Activated naive CD8-positive, alpha-beta T cell treated with anti-CD3 and anti-CD28 coated beads, Interleukin-2, amount 50 U/mL, for 24 hours (primary cell): ENCODE measurements at regions not wholly inside any gene's neighbourhood (a gene's known extent, or its start where the extent isn't known, plus 50 kb on each side); places are given as distances from the start of the nearest gene placed in this dataset.
"Not testable (repeated sequence)": the region's sequence is repeated elsewhere in the genome, so short reads cannot be mapped to it uniquely, and the experiment has no call there.

Experiments
- ATAC-seq: fragments of 150-1000 bp; cut with Tn5 transposase; one replicate; pipeline ENCODE4 v1.10.0; 2021
- DNase-seq: peaks from one replicate; pipeline ENCODE4 v3.0.0; 2021
- H3K27ac Mint-ChIP-seq: one replicate; pipeline ENCODE4 v1.8.0; 2021; ENCODE audit warnings: mild to moderate bottlenecking, mixed read lengths
- H3K27me3 Mint-ChIP-seq: one replicate; pipeline ENCODE4 v1.8.0; 2021; ENCODE audit warnings: mixed read lengths
- H3K36me3 Mint-ChIP-seq: one replicate; pipeline ENCODE4 v1.8.0; 2021; ENCODE audit warnings: low read depth, mixed read lengths
- H3K4me1 Mint-ChIP-seq: one replicate; pipeline ENCODE4 v1.8.0; 2021; ENCODE audit warnings: mixed read lengths
- H3K4me3 Mint-ChIP-seq: one replicate; pipeline ENCODE4 v1.8.0; 2021; ENCODE audit warnings: mild to moderate bottlenecking, moderate library complexity, mixed read lengths
- H3K9me3 Mint-ChIP-seq: one replicate; pipeline ENCODE4 v1.8.0; 2021; ENCODE audit warnings: mixed read lengths

DNA sequence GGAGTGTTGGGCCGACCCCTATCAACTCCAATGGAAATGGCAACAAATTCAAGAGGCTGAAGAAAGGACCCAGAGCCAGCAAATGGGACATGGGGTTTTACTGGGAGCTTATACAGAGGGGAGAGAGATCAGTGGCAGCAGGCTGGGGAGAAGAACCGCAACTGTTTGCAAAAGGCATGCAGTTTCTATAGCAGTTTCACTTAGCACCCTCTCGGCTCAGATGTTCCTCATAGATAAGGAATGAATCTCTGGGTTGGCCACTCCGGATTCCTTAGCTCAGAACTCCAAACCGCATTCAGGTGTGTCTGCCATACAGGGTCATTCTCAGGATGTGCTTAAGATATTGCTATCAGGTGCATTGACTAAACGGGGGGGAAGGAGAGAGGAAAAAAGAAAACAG is 71.1 kb upstream of the RPL38 start:
- Mint-ChIP-seq H3K27ac (no peak overlapping the region), H3K4me1 (no peaks in the 10 kb centered on the region), H3K4me3 (no peak overlapping the region), H3K9me3 (no peaks in the 10 kb centered on the region), H3K36me3 (no peaks in the 10 kb centered on the region), H3K27me3 (peaks cover 26% of the 10 kb centered on the region)
- ATAC-seq (no peak), DNase-seq (no peak)

DNA sequence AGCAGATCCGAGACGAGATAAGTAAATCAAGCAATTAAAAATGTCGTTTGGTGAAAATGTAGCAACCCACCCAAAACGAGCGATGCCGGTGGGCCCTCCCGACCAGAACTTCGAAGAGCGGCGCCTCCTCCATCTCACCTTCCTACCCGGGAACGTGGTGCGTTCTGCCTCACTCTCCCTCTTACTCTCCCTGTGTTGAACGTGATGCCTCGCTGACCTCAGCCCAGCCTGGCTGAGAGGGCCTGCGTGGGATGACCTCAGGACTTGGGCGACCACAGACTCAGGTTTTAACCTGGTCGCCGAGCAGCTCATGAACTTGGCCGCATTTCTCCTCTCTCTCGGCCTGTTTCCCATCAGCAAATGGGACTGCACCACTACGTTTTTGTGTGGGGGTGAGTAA is 69.7 kb upstream of the RPL38 start:
- ATAC-seq, result no peak
- H3K27me3 Mint-ChIP-seq, result peaks cover 25% of the 10 kb centered on the region
- no peaks in the 10 kb centered on the region for H3K4me1 Mint-ChIP-seq
- H3K27ac Mint-ChIP-seq, result no peak overlapping the region
- DNase-seq, result no peak
- peaks cover 5% of the 10 kb centered on the region for H3K9me3 Mint-ChIP-seq
- H3K36me3 Mint-ChIP-seq, result no peaks in the 10 kb centered on the region
- H3K4me3 Mint-ChIP-seq, result no peak overlapping the region

DNA sequence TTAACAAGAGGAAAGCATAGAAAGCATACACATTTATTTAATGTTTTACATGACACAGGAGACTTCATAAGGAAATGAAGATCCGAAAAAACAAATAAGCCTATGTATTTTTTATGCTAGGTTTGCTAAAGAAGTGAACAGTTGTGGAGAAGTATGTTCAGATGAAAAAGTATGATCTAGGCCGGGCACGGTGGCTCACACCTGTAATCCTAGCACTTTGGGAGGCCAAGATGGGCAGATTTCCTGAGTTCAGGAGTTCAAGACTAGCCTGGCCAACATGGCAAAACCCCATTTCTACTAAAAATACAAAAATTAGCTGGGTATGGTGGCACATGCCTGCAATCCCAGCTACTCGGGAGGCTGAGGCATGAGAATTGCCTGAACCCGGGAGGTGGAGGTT is 69.2 kb upstream of the RPL38 start:
- not testable (repeated sequence) for H3K36me3 Mint-ChIP-seq, ATAC-seq, DNase-seq, H3K4me3 Mint-ChIP-seq, H3K4me1 Mint-ChIP-seq, H3K9me3 Mint-ChIP-seq, H3K27ac Mint-ChIP-seq
- H3K27me3 Mint-ChIP-seq, result peaks cover 25% of the 10 kb centered on the region

DNA sequence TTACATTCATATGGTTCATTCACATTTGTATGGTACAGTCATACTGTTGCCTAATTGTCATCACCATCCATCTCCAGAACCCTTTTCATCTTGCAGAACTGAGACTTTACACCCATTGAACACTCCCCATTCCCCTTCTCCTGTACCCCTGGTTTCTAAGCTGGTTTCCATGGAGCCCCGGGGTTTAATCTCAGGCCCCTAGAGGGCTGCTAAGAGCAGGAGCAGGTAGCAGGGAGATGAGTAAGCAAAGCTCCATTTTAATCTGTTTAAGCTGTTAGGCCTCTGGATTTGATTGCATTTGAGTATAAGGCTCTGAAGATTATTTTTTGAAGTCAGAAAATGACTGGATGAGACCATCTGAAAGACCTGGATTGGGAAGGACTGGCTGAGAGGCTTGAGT is 68.5 kb upstream of the RPL38 start:
- Mint-ChIP-seq H3K4me1 (no peaks in the 10 kb centered on the region), H3K27ac (no peak overlapping the region), H3K4me3 (no peak overlapping the region), H3K9me3 (peaks cover 12% of the 10 kb centered on the region), H3K36me3 (no peaks in the 10 kb centered on the region), H3K27me3 (peaks cover 25% of the 10 kb centered on the region)
- ATAC-seq (no peak), DNase-seq (no peak)

- Mint-ChIP-seq H3K4me3 (no peak overlapping the region), H3K27ac (no peak overlapping the region), H3K36me3 (no peaks in the 10 kb centered on the region), H3K9me3 (peaks cover 18% of the 10 kb centered on the region), H3K27me3 (peaks cover 27% of the 10 kb centered on the region), H3K4me1 (no peaks in the 10 kb centered on the region)
- ATAC-seq (no peak), DNase-seq (no peak)
Measured at GRCh38 chr17:74135391-74136167, 67.9 kb upstream of the RPL38 start.

GRCh38 chr17:74137416-74137815 is 66.1 kb upstream of the RPL38 start:
- H3K4me1 Mint-ChIP-seq, result no peaks in the 10 kb centered on the region
- H3K36me3 Mint-ChIP-seq, result peaks cover 1% of the 10 kb centered on the region
- no peak overlapping the region for H3K27ac Mint-ChIP-seq
- peaks cover 28% of the 10 kb centered on the region for H3K9me3 Mint-ChIP-seq
- ATAC-seq (no peak), DNase-seq (no peak)
- H3K27me3 Mint-ChIP-seq, result peaks cover 27% of the 10 kb centered on the region
- H3K4me3 Mint-ChIP-seq, result no peak overlapping the region

DNA sequence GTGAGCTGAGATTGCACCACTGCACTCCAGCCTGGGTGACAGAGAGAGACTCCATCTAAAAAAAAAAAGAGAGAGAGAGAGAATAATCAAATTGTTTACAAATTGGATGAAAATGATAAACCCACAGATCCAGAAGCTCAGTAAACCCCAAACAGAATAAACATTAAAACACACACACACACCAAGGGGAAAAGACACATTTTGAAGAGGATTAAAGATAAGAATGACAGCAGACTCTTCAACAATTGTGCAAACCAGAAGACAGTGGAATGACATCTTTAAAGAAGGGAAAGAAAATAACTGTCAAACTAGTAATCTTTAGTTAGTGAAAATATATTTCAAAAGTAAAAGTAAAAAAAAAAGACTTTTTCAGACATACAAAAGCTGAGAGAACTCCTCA is 64.4 kb upstream of the RPL38 start:
- ATAC-seq, result no peak
- no peak for DNase-seq
- no peaks in the 10 kb centered on the region for H3K4me1 Mint-ChIP-seq
- peaks cover 45% of the 10 kb centered on the region for H3K9me3 Mint-ChIP-seq
- H3K27ac Mint-ChIP-seq, result no peak overlapping the region
- no peak overlapping the region for H3K4me3 Mint-ChIP-seq
- H3K36me3 Mint-ChIP-seq, result peaks cover 5% of the 10 kb centered on the region
- H3K27me3 Mint-ChIP-seq, result peaks cover 19% of the 10 kb centered on the region

DNA sequence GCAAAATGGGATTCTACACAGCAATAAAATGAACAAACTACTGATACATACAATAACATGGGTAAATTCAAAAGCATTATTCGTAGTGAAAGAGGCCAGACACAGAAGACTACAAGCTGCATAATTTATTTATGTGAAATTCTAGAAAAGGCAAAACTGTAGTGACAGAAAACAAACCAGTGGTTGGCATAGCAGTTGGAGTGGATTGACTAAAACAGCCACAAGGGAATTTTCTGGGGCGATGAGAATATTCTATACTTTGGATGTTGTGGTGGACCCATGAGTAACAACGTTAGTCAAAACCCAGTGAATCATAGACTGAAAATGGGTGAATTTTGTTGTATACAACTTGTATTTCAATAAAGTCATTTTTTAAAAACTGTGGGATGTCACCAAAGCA is 63.2 kb upstream of the RPL38 start:
- ATAC-seq (no peak), DNase-seq (no peak)
- Mint-ChIP-seq H3K4me3 (no peak overlapping the region), H3K27me3 (peaks cover 19% of the 10 kb centered on the region), H3K9me3 (peaks cover 52% of the 10 kb centered on the region), H3K36me3 (peaks cover 5% of the 10 kb centered on the region), H3K27ac (no peak overlapping the region), H3K4me1 (no peaks in the 10 kb centered on the region)

DNA sequence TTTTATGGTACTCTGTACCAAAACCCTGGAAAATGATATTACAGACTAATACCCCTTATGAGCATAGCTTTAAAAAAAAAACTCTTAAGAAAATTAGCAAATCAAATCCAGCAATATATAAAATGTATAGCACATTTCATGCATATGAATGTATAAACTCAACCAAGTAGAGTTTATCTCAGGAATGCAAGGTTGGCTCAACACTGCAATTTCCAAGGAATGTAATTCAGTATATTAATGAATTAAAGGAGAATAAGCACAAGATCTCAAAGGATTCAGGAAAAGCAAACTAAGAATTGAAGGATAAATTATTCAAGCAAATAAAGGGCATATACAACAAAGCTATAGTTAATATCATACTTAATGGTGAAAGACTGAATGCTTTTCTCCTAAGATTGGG is 61.9 kb upstream of the RPL38 start:
- Mint-ChIP-seq H3K9me3 (peaks cover 52% of the 10 kb centered on the region), H3K4me3 (no peak overlapping the region), H3K27me3 (peaks cover 20% of the 10 kb centered on the region), H3K36me3 (peaks cover 5% of the 10 kb centered on the region), H3K4me1 (no peaks in the 10 kb centered on the region), H3K27ac (no peak overlapping the region)
- ATAC-seq, result no peak
- no peak for DNase-seq

GRCh38 chr17:74143318-74143717 is 60.2 kb upstream of the RPL38 start:
- ATAC-seq, DNase-seq, H3K4me3 Mint-ChIP-seq, H3K4me1 Mint-ChIP-seq, H3K27ac Mint-ChIP-seq, H3K36me3 Mint-ChIP-seq: not testable (repeated sequence)
- Mint-ChIP-seq H3K27me3 (peaks cover 14% of the 10 kb centered on the region), H3K9me3 (peaks cover 50% of the 10 kb centered on the region)

DNA sequence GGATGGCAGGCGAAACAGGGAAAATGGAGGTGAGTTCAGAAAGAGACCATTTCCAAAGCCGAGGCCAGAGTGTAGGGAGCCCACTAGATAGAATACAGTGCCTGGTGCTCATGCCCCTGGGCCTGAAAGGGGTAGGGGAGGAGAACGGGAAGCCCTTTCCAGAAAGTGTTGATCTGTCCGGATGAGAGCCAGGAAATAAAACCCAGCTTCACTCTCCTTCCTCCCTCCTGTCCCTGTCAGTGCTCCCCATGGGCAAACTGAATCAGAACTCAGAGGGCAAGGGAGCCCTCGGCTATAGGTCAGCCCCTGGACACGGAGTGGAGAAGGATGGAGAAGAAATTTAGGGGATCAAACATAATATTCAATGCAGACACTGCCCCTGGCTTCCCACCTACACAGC is 57.7 kb upstream of the RPL38 start:
- Mint-ChIP-seq H3K4me3 (no peak overlapping the region), H3K9me3 (peaks cover 32% of the 10 kb centered on the region), H3K4me1 (no peaks in the 10 kb centered on the region), H3K27me3 (peaks cover 21% of the 10 kb centered on the region), H3K27ac (no peak overlapping the region), H3K36me3 (peaks cover 5% of the 10 kb centered on the region)
- ATAC-seq (no peak), DNase-seq (no peak)

DNA sequence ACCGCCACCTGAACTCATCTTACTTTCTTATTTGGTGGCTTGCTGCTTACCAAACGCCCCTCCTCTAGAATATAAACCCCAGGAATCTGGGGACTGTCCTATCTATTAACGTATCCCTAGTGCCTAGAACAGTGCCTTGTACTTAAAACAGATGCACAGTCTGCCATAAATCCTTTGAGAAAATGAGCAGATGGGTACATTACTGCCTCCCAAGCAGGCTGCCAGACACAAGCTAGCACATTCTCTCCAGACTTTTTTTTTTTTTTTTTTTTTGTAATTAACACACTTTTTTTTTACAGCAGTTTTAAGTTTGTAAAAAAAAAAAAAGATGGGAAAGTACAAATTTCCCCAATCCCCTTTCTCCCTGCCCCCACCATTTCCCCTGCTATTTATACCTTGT is 57.3 kb upstream of the RPL38 start:
- Mint-ChIP-seq H3K4me1 (no peaks in the 10 kb centered on the region), H3K27ac (no peak overlapping the region), H3K4me3 (no peak overlapping the region), H3K27me3 (peaks cover 23% of the 10 kb centered on the region), H3K36me3 (peaks cover 5% of the 10 kb centered on the region), H3K9me3 (peaks cover 32% of the 10 kb centered on the region)
- DNase-seq (no peak), ATAC-seq (no peak)

DNA sequence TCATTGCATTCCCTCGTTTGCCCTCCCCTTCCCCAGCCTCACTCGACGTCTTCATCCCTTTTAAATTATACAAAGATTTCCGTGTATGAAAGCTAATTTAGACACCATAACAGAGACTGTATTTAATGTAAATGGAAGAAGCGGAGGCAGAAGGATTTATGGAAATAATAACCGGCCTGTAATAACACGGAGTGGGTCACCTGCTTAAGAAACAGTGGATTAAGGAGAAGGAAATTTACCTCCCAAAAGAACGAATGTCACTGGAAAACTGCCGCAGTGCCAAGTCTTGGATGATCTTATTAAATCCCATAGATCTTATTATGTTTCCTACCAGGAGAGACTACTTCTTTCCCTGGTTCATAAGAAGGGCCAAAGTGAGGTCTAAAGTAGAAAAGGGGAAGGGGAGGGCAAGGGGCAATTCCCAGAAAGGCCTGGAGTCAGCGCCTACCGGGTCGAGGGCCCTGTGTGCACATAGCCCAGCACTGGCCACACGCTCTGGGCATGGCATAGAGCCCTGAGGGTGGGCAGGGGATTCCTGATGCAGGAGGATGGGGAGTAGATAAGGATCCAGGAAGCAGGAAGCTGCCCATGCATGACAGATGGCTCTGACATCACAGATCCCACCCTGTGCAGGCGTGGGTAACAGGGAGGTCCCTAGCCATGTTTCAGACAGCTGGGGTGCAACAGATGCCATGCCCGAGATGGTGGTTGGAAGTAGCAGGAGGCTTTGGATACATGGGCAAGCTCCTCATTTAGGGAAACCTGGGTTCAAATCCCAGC is 56.2 kb upstream of the RPL38 start:
- Mint-ChIP-seq H3K36me3 (peaks cover 4% of the 10 kb centered on the region), H3K4me3 (no peak overlapping the region), H3K27ac (no peak overlapping the region), H3K27me3 (peaks cover 23% of the 10 kb centered on the region), H3K4me1 (no peaks in the 10 kb centered on the region), H3K9me3 (peaks cover 26% of the 10 kb centered on the region)
- ATAC-seq (no peak), DNase-seq (no peak)

- DNase-seq (no peak), ATAC-seq (no peak)
- Mint-ChIP-seq H3K4me3 (no peak overlapping the region), H3K4me1 (no peaks in the 10 kb centered on the region), H3K27ac (no peak overlapping the region), H3K9me3 (peaks cover 18% of the 10 kb centered on the region), H3K36me3 (peaks cover 3% of the 10 kb centered on the region), H3K27me3 (peaks cover 23% of the 10 kb centered on the region)
Measured at GRCh38 chr17:74147966-74148365, 55.5 kb upstream of the RPL38 start.

DNA sequence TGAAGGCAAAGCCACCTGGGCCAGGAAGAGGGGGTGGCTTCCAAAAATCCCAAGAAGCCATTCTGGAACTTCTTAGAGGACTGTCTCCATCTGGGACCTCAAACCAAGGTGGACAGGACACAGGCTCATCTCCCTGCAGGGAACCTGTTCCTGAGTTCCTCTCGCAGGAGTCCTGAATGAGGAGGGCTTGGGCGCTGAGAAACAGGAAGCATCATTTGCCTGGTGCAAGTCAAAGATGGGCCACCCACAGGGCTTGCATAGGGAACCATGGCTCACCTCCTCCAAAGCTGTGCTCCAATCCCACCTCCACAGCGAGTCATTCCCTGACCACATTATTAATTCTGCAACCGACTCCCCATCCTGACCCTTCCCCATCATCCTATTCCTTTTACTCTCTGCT is 55.0 kb upstream of the RPL38 start:
- DNase-seq, result no peak
- Mint-ChIP-seq H3K27ac (no peak overlapping the region), H3K9me3 (peaks cover 14% of the 10 kb centered on the region), H3K27me3 (peaks cover 23% of the 10 kb centered on the region), H3K4me1 (no peaks in the 10 kb centered on the region), H3K36me3 (peaks cover 2% of the 10 kb centered on the region), H3K4me3 (no peak overlapping the region)
- ATAC-seq, result no peak
